ENCODE measurements at regions not wholly inside any gene's neighbourhood (a gene's known extent, or its start where the extent isn't known, plus 50 kb on each side); places are given as distances from the start of the nearest gene placed in this dataset.

DNA sequence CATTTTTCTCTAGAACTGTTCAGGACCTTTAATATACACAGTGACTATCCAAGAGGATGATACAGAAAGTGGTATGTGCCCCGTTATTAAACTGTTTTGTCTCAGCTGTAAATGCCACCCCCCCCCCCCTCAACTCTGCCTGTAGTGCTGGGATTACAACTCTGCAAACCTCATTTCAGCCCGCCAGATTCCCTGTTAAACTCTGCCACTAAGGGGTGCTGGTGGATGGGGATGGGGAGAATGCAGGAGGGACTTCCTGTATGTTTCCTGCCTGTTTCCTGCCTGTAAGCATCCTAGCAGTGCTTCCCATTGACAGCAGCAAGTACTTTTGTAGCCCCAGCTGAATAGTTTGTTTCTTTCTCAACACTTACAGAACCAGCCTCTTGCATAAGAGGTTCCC, 301.7 kb upstream of the RORA start:
- 55 to 66% (median 61%) methylated on average over 2 of the region's 2 CpGs for WGBS, 4 donors
- Histone ChIP-seq H3K36me3 (no peaks in the 10 kb centered on the region), H3K4me1 (no peaks in the 10 kb centered on the region), H3K27me3 (peaks cover 0 to 2% (median 0%) of the 10 kb centered on the region in 9 donors), H3K9me3 (peaks cover 0 to 4% (median 0%) of the 10 kb centered on the region in 12 donors), H3K4me3 (no peak overlapping the region), H3K27ac (no peak overlapping the region)
- intact Hi-C loops (cut with DNase I), result no loop called here
- TF ChIP-seq, protein P1, sequence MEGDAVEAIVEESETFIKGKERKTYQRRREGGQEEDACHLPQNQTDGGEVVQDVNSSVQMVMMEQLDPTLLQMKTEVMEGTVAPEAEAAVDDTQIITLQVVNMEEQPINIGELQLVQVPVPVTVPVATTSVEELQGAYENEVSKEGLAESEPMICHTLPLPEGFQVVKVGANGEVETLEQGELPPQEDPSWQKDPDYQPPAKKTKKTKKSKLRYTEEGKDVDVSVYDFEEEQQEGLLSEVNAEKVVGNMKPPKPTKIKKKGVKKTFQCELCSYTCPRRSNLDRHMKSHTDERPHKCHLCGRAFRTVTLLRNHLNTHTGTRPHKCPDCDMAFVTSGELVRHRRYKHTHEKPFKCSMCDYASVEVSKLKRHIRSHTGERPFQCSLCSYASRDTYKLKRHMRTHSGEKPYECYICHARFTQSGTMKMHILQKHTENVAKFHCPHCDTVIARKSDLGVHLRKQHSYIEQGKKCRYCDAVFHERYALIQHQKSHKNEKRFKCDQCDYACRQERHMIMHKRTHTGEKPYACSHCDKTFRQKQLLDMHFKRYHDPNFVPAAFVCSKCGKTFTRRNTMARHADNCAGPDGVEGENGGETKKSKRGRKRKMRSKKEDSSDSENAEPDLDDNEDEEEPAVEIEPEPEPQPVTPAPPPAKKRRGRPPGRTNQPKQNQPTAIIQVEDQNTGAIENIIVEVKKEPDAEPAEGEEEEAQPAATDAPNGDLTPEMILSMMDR (IDR thresholded peaks at IDR 0.05), result no peak
- TF ChIP-seq POLR2A (IDR thresholded peaks at IDR 0.05), result no peak
- ATAC-seq (no peak), DNase-seq (no peak)

DNA sequence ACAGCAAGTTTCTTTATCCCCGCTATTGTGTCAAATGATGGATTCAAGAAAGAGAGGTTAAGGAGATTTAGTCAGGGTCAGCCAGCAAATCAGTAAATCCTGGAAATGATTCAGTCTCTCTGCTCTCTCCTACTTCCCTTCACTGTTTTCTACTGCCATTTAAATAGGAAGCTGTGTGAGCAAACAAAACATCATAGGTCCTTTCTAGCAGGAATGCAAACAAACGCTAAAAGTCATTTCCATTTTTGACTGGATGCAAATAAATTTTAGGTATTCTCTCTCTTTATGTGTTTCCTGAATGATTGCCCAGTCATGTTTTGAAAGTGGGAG, 299.4 kb upstream of the RORA start:
- Histone ChIP-seq H3K27me3 (no peaks in the 10 kb centered on the region), H3K27ac (no peak overlapping the region), H3K9me3 (peaks cover 0 to 4% (median 0%) of the 10 kb centered on the region in 12 donors), H3K4me3 (no peak overlapping the region), H3K4me1 (no peaks in the 10 kb centered on the region), H3K36me3 (no peaks in the 10 kb centered on the region)
- ATAC-seq (no peak), DNase-seq (no peak)
- WGBS, 4 donors, result 28 to 39% (median 35%) methylated on average over 2 of the region's 2 CpGs
- intact Hi-C loops (cut with DNase I), result no loop called here
- TF ChIP-seq, protein P1 (IDR thresholded peaks at IDR 0.05), result no peak
- no peak for TF ChIP-seq POLR2A (IDR thresholded peaks at IDR 0.05)

DNA sequence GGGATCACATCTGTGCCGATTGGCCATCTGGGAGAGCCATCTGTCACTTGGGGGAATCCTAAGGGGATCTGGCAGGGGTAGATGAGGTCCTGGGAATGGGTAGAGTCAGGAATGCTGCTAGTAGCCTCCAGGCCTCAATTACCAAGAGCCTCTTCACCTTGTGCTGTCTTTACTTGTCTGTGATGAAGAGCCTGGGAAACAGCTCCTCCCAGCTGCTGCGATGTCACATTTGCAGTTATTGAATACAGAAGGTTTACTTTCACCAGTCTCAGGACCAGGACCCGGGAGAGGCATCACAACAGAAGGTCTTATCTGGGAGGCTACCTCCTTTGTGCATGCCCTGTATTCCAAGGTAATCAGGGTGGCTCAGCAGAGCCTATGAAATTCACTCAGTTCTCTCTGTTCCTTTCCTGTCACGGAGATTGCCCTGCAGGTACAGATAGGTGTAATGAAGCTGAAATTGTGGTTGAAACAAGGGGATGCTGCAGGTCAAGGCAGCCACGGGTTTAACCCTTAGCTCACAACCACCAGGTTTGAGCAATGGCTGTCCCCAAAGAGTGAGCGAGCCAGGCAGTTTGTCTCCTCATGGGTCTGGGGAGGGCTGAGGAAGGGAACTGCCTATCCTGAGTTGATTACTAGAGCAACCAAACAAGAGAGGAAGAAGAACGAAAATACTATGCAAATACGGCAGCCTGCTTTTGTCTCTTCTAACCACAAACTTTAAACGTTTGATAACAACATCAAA, 298.9 kb upstream of the RORA start:
- no peak for TF ChIP-seq POLR2A (IDR thresholded peaks at IDR 0.05)
- TF ChIP-seq, protein P1 (IDR thresholded peaks at IDR 0.05), result no peak
- Histone ChIP-seq H3K36me3 (no peaks in the 10 kb centered on the region), H3K27me3 (no peaks in the 10 kb centered on the region), H3K4me1 (no peaks in the 10 kb centered on the region), H3K9me3 (peaks cover 0 to 4% (median 0%) of the 10 kb centered on the region in 12 donors), H3K4me3 (no peak overlapping the region), H3K27ac (no peak overlapping the region)
- intact Hi-C loops (cut with DNase I), result no loop called here
- ATAC-seq, result no peak
- whole genome bisulfite sequencing, 4 donors, result 51 to 56% (median 53%) methylated on average over 9 of the region's 9 CpGs
- DNase-seq, result no peak

DNA sequence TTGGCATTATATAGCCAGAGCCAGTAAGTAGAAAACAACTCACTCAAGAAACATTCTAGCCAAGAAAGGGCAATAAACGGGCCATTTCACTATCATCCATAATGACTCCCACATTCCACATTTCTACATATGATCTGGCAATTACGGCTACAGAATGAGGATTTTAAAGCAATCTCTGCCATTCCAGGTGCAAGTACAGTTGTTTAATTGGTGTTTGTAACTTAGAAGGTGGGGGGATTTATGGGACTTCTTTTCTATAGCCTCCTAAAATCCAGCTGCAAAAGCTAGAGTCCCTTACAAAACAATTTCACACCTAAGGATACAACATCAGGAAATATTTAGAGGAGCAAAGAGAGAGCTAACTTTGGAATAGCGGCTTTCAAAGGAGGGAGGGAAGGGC, 295.4 kb upstream of the RORA start:
- no peaks in the 10 kb centered on the region for H3K27me3 ChIP-seq
- peaks cover 0 to 2% (median 0%) of the 10 kb centered on the region in 12 donors for H3K9me3 ChIP-seq
- WGBS, 4 donors, result 69 to 76% (median 72%) methylated on average over 3 of the region's 3 CpGs
- H3K4me1 ChIP-seq, result no peaks in the 10 kb centered on the region
- H3K36me3 ChIP-seq, result no peaks in the 10 kb centered on the region
- TF ChIP-seq, protein P1 (IDR thresholded peaks at IDR 0.05), result no peak
- no peak for TF ChIP-seq POLR2A (IDR thresholded peaks at IDR 0.05)
- DNase-seq (no peak), ATAC-seq (no peak)
- H3K4me3 ChIP-seq, result no peak overlapping the region
- H3K27ac ChIP-seq, result no peak overlapping the region
- intact Hi-C loops (cut with DNase I), result no loop called here
